ENCODE measurements at regions not wholly inside any gene's neighbourhood (a gene's known extent, or its start where the extent isn't known, plus 50 kb on each side); places are given as distances from the start of the nearest gene placed in this dataset.
A peak's percentile ranks its signal among the peaks of the same experiment; 100 is the strongest.

GRCh38 chrX:63993936-63994335, 208.9 kb upstream of the ARHGEF9 start:
- DNase-seq, result no peak

- DNase-seq, result no peak
These were observed 200.9 kb upstream of the ARHGEF9 start for GRCh38 chrX:63985906-63986305.

DNA sequence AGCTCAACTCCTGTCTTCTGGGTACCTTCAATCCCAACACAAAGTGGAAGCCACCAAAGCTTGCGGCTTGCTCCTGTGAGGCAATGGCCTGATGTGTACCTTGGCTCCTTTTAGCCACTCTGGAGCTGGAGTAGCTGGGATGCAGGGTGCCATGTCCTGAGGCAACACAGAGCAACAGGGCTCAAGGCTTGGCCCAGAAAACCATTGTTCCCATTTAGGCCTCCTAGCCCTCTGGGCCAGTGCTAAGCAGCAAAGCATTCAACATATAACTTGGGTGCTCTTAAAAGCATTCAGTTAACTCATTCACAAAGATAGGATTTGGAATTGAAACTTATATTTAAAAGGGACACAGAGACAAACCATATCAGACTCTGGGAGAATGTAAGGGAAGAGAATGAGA, 194.5 kb upstream of the ARHGEF9 start:
- no peak for DNase-seq

GRCh38 chrX:63967551-63967950, 182.5 kb upstream of the ARHGEF9 start:
- no peak for DNase-seq

- no peak for DNase-seq
These were observed 178.2 kb upstream of the ARHGEF9 start for GRCh38 chrX:63963095-63963784.

DNA sequence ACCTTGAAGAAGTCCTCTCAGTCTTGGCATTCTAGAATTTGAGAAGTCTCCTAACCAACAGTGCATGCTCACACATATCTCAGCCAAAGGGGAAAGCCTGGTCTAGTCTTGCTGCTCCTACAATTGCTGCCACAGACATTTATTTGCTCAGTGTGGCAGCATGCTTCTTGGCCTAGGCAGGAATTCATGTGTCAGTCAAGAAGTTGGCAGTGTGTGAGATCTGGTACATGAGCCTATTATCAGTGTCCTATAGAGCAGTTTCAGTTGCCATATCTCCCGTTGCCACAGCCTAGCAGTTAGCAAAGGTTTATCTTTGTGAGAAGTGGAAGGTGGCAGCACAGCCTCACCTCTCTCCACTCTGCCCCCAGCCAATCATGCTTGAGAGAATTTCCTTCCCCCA, 176.9 kb upstream of the ARHGEF9 start:
- DNase-seq, result no peak

- DNase-seq, result no peak
These were observed 175.0 kb upstream of the ARHGEF9 start for GRCh38 chrX:63959975-63960374.

GRCh38 chrX:63958134-63958865, 173.3 kb upstream of the ARHGEF9 start:
- no peak for DNase-seq

GRCh38 chrX:63935835-63936234, 150.8 kb upstream of the ARHGEF9 start:
- no peak for DNase-seq

- no peak for DNase-seq
These were observed 149.8 kb upstream of the ARHGEF9 start for GRCh38 chrX:63934791-63935190.

- no peak for DNase-seq
These were observed 149.1 kb upstream of the ARHGEF9 start for GRCh38 chrX:63934160-63934559.

DNA sequence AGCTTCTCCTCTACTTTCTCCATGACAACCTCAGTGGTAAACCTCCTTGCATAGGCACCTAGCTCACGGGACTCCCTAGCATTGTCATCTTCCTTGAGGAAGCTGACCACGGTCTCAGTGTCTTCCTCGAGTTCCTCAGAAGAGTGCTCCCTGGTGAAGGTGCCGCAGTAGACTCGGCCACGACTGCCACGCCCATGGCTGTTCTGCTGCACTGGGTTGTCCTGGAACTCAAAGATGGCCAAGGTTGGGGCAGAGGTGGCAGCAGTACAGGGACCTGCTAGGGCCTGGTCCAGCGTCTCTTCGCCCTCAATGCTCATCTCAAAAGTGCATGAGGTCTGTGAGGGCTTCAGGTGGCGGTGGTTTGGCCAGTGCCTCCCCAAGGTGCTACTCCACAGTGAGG, 147.9 kb upstream of the ARHGEF9 start:
- DNase-seq, result no peak

GRCh38 chrX:63932006-63932405, 147.0 kb upstream of the ARHGEF9 start:
- DNase-seq, result no peak

GRCh38 chrX:63930140-63930539, 145.1 kb upstream of the ARHGEF9 start:
- no peak for DNase-seq

DNA sequence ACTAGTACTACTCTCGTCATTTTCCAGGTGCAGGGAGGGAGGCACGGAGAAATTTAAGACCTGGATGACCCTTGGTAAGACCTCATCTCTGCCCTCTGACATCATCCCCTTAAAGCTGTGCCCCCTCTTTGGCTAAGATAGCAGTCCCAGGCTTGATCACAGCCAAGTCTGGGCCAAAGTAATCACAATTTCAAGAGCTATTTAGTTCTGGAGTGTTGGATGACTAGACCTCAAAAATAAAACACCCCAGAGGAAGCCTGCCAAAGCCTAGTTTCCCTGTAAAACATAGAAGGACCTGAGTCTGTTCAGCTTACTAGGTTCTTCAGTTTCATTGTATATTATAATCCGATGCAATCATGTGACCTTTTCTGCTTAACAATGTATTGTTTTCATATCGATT, 144.6 kb upstream of the ARHGEF9 start:
- peak; percentile 49 for DNase-seq

DNA sequence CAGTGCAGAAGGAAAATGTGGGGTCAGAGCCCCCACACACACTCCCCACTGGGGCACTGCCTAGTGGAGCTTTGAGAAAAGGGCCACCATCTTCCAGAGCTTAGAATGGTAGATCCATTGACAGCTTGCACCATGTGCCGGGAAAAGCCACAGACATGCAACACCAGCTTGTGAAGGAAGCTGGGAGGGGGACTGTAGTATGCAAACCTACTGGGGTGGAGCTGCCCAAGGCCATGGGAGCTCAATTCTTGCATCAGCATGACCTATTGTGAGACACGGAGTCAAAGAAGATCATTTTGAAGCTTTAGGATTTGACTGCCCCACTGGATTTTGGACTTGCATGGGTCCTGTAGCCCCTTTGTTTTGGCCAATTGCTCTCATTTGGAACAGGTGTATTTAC, 142.8 kb upstream of the ARHGEF9 start:
- no peak for DNase-seq

- no peak for DNase-seq
These were observed 137.2 kb upstream of the ARHGEF9 start for GRCh38 chrX:63922221-63922620.

DNA sequence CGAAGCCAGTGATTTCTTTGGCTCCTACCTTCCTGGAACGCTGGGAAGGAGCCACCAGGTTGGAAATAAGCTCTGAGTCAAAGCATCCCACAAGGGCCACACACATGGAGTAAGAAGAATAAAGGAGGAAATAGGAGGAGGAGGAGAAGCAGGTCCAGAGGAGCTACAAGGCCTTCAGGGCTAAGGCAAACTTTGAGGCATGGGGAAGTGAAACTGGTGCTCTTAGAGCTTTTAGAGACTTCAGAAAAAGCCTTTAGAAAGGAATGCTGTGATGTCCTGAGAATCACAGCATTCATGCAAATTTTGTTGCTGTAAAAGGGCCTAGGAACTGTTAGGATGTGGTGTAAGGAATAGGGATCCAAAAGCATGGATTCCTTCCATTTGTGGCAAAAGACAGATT, 135.9 kb upstream of the ARHGEF9 start:
- DNase-seq, result no peak

DNA sequence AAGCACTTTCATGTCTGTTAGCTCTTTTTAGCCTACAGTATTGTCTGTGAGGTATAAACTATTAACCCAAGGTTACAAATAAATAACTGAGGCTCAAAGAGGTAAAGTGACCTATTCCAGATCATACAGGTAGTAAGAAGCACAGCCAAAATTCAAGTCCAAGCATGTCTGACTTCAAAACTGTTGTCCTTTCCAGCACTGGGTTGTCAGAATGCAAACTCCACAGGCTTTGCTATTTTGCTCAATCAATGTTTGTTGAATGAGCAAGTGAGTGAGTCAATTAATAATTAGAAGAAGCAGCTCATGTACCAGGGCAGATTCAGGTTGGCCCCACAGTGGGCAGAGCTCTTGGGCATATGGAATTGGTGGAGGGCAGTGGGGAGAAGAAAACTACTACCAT, 134.1 kb upstream of the ARHGEF9 start:
- no peak for DNase-seq

DNA sequence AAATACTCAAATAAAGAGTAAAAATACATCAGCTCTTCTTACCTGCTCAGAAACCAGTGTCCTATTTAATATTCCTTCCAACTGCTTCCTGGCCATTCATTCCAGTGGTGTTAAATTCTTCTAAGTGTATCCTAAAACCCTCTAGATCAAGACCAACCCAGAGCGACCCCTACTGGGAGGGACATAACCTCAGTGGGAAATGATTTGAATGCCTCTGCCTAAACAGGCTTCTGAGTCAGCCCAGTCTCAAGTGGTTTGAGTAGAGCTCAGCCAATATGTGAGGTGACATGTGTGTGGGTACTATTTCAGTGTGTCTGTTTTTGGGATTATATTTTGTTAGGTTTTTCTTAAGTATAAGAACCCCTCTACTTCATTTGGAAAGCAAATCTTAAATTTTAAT, 133.6 kb upstream of the ARHGEF9 start:
- DNase-seq, result no peak

DNA sequence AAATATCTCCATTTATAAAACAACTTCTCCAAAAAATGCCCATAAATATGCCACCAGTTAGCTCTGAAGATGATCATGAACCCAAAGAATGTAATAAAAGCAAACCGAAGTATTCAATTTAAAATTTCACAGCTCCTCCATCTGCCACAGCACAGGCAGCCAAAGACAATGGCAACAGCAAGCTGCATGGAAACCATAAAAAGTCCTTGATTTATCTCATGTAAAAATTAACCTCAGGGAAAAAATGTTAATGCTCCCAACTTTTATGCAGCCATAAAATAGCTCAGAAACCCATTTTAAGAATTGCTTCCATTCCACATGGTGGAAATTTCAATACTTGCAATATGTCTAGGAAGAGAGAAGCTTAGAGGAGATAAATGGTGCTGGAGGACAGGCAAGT, 132.3 kb upstream of the ARHGEF9 start:
- no peak for DNase-seq

DNA sequence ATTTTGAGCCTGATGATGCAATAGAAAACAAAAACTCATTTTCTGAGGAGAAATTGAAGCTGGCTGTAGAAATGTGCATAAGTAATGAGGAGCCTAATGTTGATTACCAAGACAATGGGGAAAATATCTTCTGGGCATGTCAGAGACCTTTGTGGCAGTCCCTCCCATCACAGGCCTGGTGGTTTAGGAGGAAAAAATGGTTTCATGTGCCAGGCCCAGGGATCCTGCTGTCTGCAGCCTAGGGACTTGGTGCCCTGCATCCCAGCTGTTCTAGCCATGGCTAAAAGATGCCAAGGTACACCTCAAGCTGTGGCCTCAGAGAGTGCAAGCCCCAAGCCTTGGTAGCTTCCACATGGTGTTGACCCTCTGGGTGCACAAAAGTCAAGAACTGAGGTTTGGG, 128.7 kb upstream of the ARHGEF9 start:
- no peak for DNase-seq

DNA sequence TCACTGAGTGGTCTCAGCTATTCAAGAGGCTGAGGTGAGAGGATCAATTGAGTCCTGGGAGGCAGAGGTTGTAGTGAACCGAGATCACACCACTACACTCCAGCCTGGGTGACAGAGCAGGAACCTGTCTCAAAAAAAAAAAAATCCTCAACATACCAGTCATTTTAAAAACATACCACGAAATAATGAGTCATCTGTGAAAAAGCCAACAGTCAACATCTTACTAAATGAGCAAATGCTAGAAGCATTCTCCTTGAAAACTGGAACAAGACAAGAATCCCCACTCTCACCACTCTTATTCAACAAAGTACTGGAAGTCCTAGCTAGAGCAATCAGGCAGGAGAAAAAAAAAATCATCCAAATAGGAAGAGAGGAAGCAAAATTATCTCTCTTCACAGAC, 104.0 kb upstream of the ARHGEF9 start:
- no peak for DNase-seq

- no peak for DNase-seq
These were observed 100.1 kb upstream of the ARHGEF9 start for GRCh38 chrX:63884821-63885790.
